ENCODE measurements at regions not wholly inside any gene's neighbourhood (a gene's known extent, or its start where the extent isn't known, plus 50 kb on each side); places are given as distances from the start of the nearest gene placed in this dataset.
A peak's percentile ranks its signal among the peaks of the same experiment; 100 is the strongest.

DNA sequence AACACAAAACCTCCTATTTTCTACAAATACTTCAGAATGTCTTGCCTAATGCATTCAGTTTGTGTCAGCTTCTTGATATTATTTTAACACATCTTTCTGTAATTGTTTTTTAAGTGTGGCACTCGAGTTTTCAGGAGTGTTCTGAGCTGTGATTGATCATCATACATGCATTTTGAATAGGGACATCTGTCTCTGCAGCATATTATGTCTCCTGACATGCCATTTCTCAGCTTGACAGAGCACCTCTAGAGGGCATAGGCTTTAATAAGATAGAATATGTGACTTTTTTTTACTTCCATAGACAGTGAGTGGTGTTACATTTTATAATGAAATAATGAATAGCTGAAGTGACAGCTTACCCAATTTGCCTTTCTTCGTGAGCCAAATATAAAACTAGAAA is 219.2 kb upstream of the HDAC9 start:
- H3K4me3 ChIP-seq: no peak overlapping the region
- no peaks in the 10 kb centered on the region for H3K79me2 ChIP-seq (ENCODE audit: low read depth)
- Mint-ChIP-seq H3K27ac (no peak overlapping the region), H3K36me3 (no peaks in the 10 kb centered on the region), H3K27me3 (ENCODE audit: insufficient read depth, low read depth) (no peaks in the 10 kb centered on the region), H3K9me3 (no peaks in the 10 kb centered on the region), H3K4me3 (no peak overlapping the region), H3K4me1 (no peaks in the 10 kb centered on the region)
- no peaks in the 10 kb centered on the region for H3K4me1 ChIP-seq
- H2AFZ ChIP-seq (replicated peaks): no peak overlapping the region
- no peak overlapping the region for H3K4me2 ChIP-seq
- H4K20me1 ChIP-seq (ENCODE audit: low read depth): no peaks in the 10 kb centered on the region
- no peak overlapping the region for H3K27ac ChIP-seq
- no peak for DNase-seq (ENCODE audit: low spot score)
- H3K9ac ChIP-seq: no peak overlapping the region
- no peaks in the 10 kb centered on the region for H3K9me3 ChIP-seq (ENCODE audit: low read depth)
- H3F3A ChIP-seq (ENCODE audit: low read depth): no peaks in the 10 kb centered on the region
- TF ChIP-seq, protein P1, sequence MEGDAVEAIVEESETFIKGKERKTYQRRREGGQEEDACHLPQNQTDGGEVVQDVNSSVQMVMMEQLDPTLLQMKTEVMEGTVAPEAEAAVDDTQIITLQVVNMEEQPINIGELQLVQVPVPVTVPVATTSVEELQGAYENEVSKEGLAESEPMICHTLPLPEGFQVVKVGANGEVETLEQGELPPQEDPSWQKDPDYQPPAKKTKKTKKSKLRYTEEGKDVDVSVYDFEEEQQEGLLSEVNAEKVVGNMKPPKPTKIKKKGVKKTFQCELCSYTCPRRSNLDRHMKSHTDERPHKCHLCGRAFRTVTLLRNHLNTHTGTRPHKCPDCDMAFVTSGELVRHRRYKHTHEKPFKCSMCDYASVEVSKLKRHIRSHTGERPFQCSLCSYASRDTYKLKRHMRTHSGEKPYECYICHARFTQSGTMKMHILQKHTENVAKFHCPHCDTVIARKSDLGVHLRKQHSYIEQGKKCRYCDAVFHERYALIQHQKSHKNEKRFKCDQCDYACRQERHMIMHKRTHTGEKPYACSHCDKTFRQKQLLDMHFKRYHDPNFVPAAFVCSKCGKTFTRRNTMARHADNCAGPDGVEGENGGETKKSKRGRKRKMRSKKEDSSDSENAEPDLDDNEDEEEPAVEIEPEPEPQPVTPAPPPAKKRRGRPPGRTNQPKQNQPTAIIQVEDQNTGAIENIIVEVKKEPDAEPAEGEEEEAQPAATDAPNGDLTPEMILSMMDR (IDR thresholded peaks at IDR 0.05): no peak
- no peak for TF ChIP-seq EZH2 (IDR thresholded peaks at IDR 0.05)
- no peak for TF ChIP-seq EZH2phosphoT487 (IDR thresholded peaks at IDR 0.05)
- H3K27me3 ChIP-seq: no peaks in the 10 kb centered on the region
- H3K36me3 ChIP-seq: no peaks in the 10 kb centered on the region

DNA sequence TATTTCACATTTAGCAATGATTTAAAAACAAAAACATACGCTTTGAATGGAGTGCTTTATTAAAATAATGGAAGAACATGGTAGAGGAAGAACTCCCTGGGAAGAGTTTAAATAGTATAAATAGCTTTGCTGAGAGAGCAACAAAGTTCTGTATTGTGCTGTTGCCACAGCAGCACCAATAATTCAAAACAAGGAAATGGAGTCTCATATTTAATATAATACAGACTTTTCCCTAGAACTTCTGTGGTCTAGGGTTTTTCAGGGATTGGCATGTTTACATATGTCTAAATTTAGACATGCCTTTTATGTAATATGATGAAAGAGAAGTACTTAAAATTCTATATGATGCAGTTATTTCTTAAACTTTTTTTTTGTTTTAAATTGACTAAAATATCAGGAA is 217.2 kb upstream of the HDAC9 start:
- no peak for DNase-seq (ENCODE audit: low spot score)
- TF ChIP-seq EZH2phosphoT487 (IDR thresholded peaks at IDR 0.05): no peak
- TF ChIP-seq, protein P1 (IDR thresholded peaks at IDR 0.05): no peak
- TF ChIP-seq EZH2 (IDR thresholded peaks at IDR 0.05): no peak
- Histone ChIP-seq H3K9me3 (ENCODE audit: low read depth) (no peaks in the 10 kb centered on the region), H4K20me1 (ENCODE audit: low read depth) (no peaks in the 10 kb centered on the region), H3K36me3 (no peaks in the 10 kb centered on the region), H3K79me2 (ENCODE audit: low read depth) (no peaks in the 10 kb centered on the region), H3K27me3 (no peaks in the 10 kb centered on the region), H3K27ac (no peak overlapping the region), H3K9ac (no peak overlapping the region), H3K4me1 (no peaks in the 10 kb centered on the region), H3K4me2 (no peak overlapping the region), H3F3A (ENCODE audit: low read depth) (no peaks in the 10 kb centered on the region), H2AFZ (replicated peaks) (no peak overlapping the region), H3K4me3 (no peak overlapping the region)
- Mint-ChIP-seq H3K27me3 (ENCODE audit: insufficient read depth, low read depth) (no peaks in the 10 kb centered on the region), H3K4me1 (no peaks in the 10 kb centered on the region), H3K27ac (no peak overlapping the region), H3K36me3 (no peaks in the 10 kb centered on the region), H3K4me3 (no peak overlapping the region), H3K9me3 (no peaks in the 10 kb centered on the region)

DNA sequence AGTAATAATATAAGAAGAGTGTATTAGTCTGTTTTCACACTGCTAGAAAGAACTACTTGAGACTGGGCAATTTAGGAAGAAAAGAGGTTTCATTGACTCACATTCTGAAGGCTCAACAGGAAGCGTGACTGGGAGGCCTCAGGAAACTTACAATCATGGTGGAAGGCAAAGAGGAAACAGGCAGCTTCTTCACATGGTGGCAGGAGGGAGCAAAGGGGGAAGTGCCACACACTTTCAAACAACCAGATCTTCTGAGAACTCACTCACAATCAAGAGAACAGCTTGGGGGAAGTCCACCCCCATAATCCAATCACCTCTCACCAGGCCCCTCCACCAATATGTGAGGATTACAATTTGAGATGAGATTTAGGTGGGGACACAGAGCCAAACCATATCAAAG is 212.5 kb upstream of the HDAC9 start:
- Mint-ChIP-seq H3K4me3 (no peak overlapping the region), H3K4me1 (no peaks in the 10 kb centered on the region), H3K27ac (no peak overlapping the region), H3K9me3 (no peaks in the 10 kb centered on the region), H3K36me3 (no peaks in the 10 kb centered on the region), H3K27me3 (ENCODE audit: insufficient read depth, low read depth) (no peaks in the 10 kb centered on the region)
- Histone ChIP-seq H3K36me3 (no peaks in the 10 kb centered on the region), H3F3A (ENCODE audit: low read depth) (no peaks in the 10 kb centered on the region), H3K9me3 (ENCODE audit: low read depth) (no peaks in the 10 kb centered on the region), H4K20me1 (ENCODE audit: low read depth) (no peaks in the 10 kb centered on the region), H3K4me3 (no peak overlapping the region), H3K4me1 (no peaks in the 10 kb centered on the region), H3K4me2 (no peak overlapping the region), H3K27me3 (no peaks in the 10 kb centered on the region), H2AFZ (replicated peaks) (no peak overlapping the region), H3K9ac (no peak overlapping the region), H3K79me2 (ENCODE audit: low read depth) (no peaks in the 10 kb centered on the region), H3K27ac (no peak overlapping the region)
- no peak for DNase-seq (ENCODE audit: low spot score)
- TF ChIP-seq EZH2 (IDR thresholded peaks at IDR 0.05) (no peak), EZH2phosphoT487 (IDR thresholded peaks at IDR 0.05) (no peak)
- TF ChIP-seq, protein P1 (IDR thresholded peaks at IDR 0.05): no peak

DNA sequence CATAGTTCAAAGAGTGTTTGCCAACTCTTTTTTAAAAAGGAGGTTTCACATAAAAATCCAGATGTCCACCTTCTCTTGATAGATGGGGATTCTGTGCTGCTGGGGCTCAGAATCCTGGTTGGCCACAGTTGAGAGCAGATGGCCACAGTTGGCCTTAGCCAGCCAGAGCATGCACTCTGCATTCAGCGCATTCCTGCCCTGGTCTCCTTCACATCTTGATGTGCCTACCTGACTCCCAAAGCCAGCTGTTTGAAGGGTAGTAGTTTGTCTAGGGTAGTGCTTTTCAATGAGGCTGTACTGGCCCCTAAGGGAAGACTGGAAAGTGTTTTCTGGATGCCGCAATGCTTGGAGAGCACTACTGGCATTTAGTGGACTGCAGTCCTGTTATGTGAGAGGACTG is 208.1 kb upstream of the HDAC9 start:
- Histone ChIP-seq H3K4me3 (no peak overlapping the region), H4K20me1 (ENCODE audit: low read depth) (no peaks in the 10 kb centered on the region), H3F3A (ENCODE audit: low read depth) (no peaks in the 10 kb centered on the region), H3K4me1 (no peaks in the 10 kb centered on the region), H3K27me3 (no peaks in the 10 kb centered on the region), H3K9ac (no peak overlapping the region), H3K27ac (no peak overlapping the region), H3K79me2 (ENCODE audit: low read depth) (no peaks in the 10 kb centered on the region), H3K9me3 (ENCODE audit: low read depth) (no peaks in the 10 kb centered on the region), H3K4me2 (no peak overlapping the region), H3K36me3 (no peaks in the 10 kb centered on the region), H2AFZ (replicated peaks) (no peak overlapping the region)
- Mint-ChIP-seq H3K36me3 (no peaks in the 10 kb centered on the region), H3K9me3 (no peaks in the 10 kb centered on the region), H3K27ac (no peak overlapping the region), H3K4me3 (no peak overlapping the region), H3K4me1 (no peaks in the 10 kb centered on the region), H3K27me3 (ENCODE audit: insufficient read depth, low read depth) (no peaks in the 10 kb centered on the region)
- DNase-seq (ENCODE audit: low spot score): peak; percentile 4
- no peak for TF ChIP-seq EZH2 (IDR thresholded peaks at IDR 0.05)
- TF ChIP-seq, protein P1 (IDR thresholded peaks at IDR 0.05): no peak
- no peak for TF ChIP-seq EZH2phosphoT487 (IDR thresholded peaks at IDR 0.05)

Measured in neural progenitor cell (in vitro differentiated cells).